OCI-M2 (cell line): ENCODE measurements at regions not wholly inside any gene's neighbourhood (a gene's known extent, or its start where the extent isn't known, plus 50 kb on each side); places are given as distances from the start of the nearest gene placed in this dataset.

Source experiments
- DNase-seq: peaks from one replicate; lab custom pipeline; 2025; ENCODE audit not compliant: unreplicated experiment; lab: John Stamatoyannopoulos, UW

- DNase-seq, result no peak
Observed at GRCh38 chr14:22699801-22700564, 55.8 kb upstream of the OR6J1 start.

- DNase-seq, result no peak
Observed at GRCh38 chr14:22713631-22713950, 52.9 kb upstream of the OXA1L start.

GRCh38 chr14:22715186-22715812 is 51.2 kb upstream of the OXA1L start:
- DNase-seq, result peak; percentile 39

- no peak for DNase-seq
Observed at GRCh38 chr14:22715890-22716289, 50.6 kb upstream of the OXA1L start.
